GM18507 (cell line): ENCODE measurements at regions not wholly inside any gene's neighbourhood (a gene's known extent, or its start where the extent isn't known, plus 50 kb on each side); places are given as distances from the start of the nearest gene placed in this dataset.

Experiments
- DNase-seq: peaks from one replicate; pipeline ENCODE4 v3.0.0; 2011; ENCODE audit warnings: low read depth; ENCODE audit not compliant: insufficient read length; ENCODE audit errors: extremely low spot score
- FAIRE-seq: peaks from 2 replicates; lab custom pipeline; 2011; peaks lifted over from hg19 to GRCh38; lab: Jason Lieb, UNC

GRCh38 chr1:61627365-61627764 lies 97.6 kb downstream of the TM2D1 start:
- DNase-seq (no peak), FAIRE-seq (no peak)

GRCh38 chr1:61626816-61627215 lies 98.1 kb downstream of the TM2D1 start:
- no peak for FAIRE-seq
- no peak for DNase-seq

GRCh38 chr1:61623852-61624251 lies 101.1 kb downstream of the TM2D1 start:
- DNase-seq = no peak
- FAIRE-seq = no peak

- FAIRE-seq (no peak), DNase-seq (no peak)
Observed at GRCh38 chr1:61620536-61620935, 104.4 kb downstream of the TM2D1 start.

- FAIRE-seq (no peak), DNase-seq (no peak)
Observed at GRCh38 chr1:61618755-61619154, 106.2 kb downstream of the TM2D1 start.

- DNase-seq = no peak
- FAIRE-seq = no peak
Observed at GRCh38 chr1:61618193-61618592, 106.7 kb downstream of the TM2D1 start.

- FAIRE-seq (no peak), DNase-seq (no peak)
Observed at GRCh38 chr1:61616830-61617229, 108.1 kb downstream of the TM2D1 start.

GRCh38 chr1:61612602-61613001 lies 112.3 kb downstream of the TM2D1 start:
- no peak for FAIRE-seq
- DNase-seq = no peak

- DNase-seq (no peak), FAIRE-seq (no peak)
Observed at GRCh38 chr1:61609040-61609439, 115.9 kb downstream of the TM2D1 start.

- no peak for FAIRE-seq
- no peak for DNase-seq
Observed at GRCh38 chr1:61607448-61607847, 117.5 kb downstream of the TM2D1 start.

GRCh38 chr1:61606448-61607312 lies 118.3 kb downstream of the TM2D1 start:
- DNase-seq = no peak
- no peak for FAIRE-seq

- no peak for FAIRE-seq
- no peak for DNase-seq
Observed at GRCh38 chr1:61605607-61606321, 119.2 kb downstream of the TM2D1 start.

GRCh38 chr1:61604684-61605083 lies 120.3 kb downstream of the TM2D1 start:
- FAIRE-seq (no peak), DNase-seq (no peak)

GRCh38 chr1:61604261-61604660 lies 120.7 kb downstream of the TM2D1 start:
- DNase-seq = no peak
- FAIRE-seq = no peak

- no peak for DNase-seq
- no peak for FAIRE-seq
Observed at GRCh38 chr1:61602663-61603062, 122.3 kb downstream of the TM2D1 start.

- no peak for FAIRE-seq
- no peak for DNase-seq
Observed at GRCh38 chr1:61597601-61598000, 127.3 kb downstream of the TM2D1 start.

- DNase-seq = no peak
- FAIRE-seq = no peak
Observed at GRCh38 chr1:61593331-61593730, 131.6 kb downstream of the TM2D1 start.

GRCh38 chr1:61591351-61591750 lies 133.6 kb downstream of the TM2D1 start:
- FAIRE-seq (no peak), DNase-seq (no peak)

GRCh38 chr1:61588736-61589672 lies 135.9 kb downstream of the TM2D1 start:
- DNase-seq (peak; percentile 18), FAIRE-seq (peak; percentile 67)

GRCh38 chr1:61585714-61586113 lies 139.2 kb downstream of the TM2D1 start:
- no peak for DNase-seq
- FAIRE-seq = no peak
